Skin epidermis (tissue), 12 donors: ENCODE measurements at regions not wholly inside any gene's neighbourhood (a gene's known extent, or its start where the extent isn't known, plus 50 kb on each side); places are given as distances from the start of the nearest gene placed in this dataset.
"Not testable (repeated sequence)": the region's sequence is repeated elsewhere in the genome, so short reads cannot be mapped to it uniquely, and the experiment has no call there.

Experiments
- H3K27ac ChIP-seq, 21 experiments: fragments of 200-600 bp; sonication (generic) in 11 of 21; one replicate each; pipeline ENCODE4 v1.5.0; 2020; ENCODE audit warnings: mild to moderate bottlenecking in 3 of 21, inconsistent platforms in 2 of 21, moderate library complexity in 2 of 21
- H3K4me3 ChIP-seq, 7 experiments: fragments of 200-600 bp; sonication (generic) in 2 of 7; one replicate each; pipeline ENCODE4 v1.5.0; 2020; ENCODE audit warnings: inconsistent platforms in 2 of 7, mild to moderate bottlenecking in 2 of 7, moderate library complexity in 1 of 7

DNA sequence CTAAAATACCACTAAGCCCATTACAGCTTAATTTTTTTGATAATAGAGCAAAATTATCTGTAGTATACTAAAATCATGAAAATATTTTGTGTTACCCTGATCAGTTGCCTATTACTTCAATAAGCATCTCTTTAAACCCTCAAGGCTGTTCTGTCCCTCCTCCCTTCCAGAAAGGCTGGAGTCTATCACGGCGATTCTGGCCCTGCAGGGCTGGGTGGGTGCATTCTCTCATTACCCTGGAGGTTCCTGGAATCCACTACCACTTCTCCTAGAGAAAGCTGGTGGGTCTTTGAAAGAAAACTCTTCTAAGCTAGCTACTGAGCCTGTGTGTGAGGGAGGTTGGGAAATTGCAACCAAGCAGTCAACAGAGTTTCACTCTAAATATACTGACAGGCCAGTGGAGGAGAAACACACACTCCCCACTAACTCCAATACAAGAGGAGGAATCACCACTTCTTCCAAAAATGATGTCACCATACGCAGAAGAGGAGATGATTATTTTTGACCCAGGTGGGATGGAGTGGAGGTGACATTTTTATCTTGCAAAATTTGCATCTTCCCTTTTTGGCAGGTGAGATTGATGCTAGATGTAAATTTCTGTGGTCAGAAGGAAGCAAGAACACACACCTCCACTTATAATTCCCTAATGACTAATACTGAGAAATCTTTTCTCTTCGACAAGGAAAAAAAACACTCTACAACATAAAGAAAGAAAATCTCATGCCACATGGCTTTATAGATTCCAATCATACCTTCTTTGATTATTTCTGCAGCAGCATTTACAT is 182.3 kb upstream of the PHACTR1 start:
- H3K4me3 ChIP-seq: no peak overlapping the region
- no peak overlapping the region for H3K27ac ChIP-seq

DNA sequence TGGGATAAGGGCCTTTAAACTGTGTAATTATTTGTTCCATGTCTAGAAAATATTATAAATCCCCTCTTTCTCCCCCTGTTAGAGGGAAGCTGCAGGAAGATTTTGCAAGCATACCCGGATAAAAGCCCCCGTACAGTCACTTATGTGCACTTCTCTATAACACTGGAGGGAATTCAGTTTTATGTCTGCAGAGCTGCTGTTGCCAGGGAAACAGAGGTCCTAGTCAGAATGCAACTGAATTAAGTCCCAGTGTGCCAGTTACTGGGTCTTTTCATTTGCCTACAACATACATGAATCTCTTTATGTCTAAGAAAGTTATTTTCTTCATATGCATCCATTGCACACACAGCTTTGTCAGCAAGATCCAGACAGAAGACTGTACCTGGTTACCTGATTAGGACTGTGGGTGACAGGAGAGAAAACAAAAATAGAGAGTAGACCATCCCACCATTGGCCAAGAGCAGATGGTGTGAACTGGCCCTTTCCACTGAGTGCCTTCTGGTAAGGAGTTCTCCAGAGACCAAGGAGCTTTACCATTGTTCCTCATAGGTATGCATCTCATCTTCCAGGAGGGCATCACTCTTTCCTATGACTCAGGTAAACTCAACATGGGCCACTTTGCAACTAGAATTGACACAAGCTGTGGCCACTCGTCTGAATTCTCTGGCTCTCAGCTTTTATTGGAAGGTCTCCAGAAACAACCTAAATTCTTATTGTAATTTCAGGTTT is 180.8 kb upstream of the PHACTR1 start:
- Histone ChIP-seq H3K27ac (no peak overlapping the region), H3K4me3 (no peak overlapping the region)

DNA sequence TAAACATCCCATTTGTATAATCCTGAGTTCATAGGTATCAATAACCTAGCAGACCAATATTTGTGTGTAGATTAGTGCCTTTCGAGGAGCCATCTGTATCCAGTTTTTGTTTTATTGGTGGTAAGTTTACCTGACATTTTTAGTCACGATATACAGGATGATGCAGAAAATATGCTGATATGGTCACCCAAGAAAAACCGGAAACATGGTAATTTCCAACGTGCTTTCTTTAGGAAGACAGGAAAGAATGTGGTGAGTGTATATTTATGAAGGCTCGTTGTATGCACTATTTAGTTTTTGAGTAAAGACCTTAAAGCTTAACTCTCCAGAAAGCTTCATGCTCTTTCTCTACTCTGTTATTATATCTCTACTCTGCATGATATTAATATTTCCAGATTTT is 180.2 kb upstream of the PHACTR1 start:
- Histone ChIP-seq H3K4me3 (no peak overlapping the region), H3K27ac (no peak overlapping the region)

DNA sequence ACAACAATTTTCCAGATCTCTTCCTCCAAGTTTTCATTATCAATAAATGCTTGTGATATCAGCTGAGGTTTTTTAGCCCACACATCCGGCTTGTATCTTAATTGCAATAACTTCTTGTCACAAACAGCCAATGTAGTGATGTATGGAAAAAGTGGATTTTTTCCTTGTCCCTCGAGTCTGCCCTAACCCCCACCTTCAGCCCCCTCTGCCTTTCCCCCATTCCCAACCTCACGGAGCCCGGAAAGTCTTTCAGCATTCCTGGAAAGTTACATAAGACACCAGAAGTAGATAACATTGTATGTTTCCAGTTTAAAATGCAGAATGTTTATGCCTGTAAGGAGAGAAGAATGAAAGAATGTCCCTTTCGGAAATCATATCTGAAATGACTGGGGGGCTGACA is 179.2 kb upstream of the PHACTR1 start:
- H3K27ac ChIP-seq: no peak overlapping the region
- no peak overlapping the region for H3K4me3 ChIP-seq

DNA sequence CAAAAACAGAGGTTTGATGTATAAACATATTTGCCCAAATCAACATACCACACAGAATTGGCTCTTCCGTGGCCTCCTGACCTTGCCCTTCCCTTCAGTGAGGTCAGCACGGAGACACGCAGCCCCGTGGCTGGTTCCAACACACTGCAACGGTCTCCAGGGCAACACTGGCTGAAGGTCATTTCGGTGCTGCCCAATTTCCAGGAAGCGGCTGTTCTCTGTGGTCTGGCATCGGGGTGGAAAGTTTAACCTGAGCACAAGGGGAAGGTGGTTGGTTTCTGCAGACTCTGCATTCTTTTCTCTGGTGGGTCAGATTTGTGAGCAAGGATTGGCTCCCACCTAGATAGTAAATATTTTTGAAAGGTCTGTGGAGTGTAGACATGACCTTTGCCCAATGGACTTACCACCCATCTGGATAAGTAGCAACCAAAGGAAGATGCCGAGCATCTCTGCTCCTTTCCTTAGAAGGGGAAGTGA is 177.6 kb upstream of the PHACTR1 start:
- Histone ChIP-seq H3K4me3 (no peak overlapping the region), H3K27ac (no peak overlapping the region)

DNA sequence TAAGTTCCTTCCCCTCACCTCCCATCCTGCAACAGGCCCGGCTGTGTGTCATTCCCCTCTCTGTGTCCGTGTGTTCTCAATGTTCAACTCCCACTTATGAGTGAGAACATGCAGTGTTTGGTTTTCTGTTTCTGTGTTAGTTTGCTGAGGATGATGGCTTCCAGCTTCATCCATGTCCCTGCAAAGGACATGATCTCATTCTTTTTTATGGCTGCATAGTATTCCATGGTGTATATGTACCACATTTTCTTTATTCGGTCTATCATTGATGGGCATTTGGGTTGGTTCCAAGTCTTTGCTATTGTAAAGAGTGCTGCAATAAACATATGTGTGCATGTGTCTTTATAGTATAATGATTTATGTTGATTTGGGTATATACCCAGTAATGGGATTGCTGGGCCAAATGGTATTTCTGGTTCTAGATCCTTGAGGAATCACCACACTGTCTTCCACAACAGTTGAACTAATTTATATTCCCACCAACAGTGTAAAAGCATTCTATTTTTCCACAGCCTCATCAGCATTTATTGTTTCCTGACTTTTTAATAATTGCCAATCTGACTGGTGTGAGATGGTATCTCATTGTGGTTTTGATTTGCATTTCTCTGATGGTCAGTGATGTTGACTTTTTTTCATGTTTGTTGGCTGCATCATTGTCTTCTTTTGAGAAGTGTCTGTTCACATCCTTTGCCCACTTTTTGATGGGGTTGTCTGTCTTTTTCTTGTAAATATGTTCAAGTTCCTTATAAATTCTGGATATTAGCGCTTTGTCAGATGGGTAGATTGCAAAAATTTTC is 174.1 kb upstream of the PHACTR1 start:
- H3K4me3 ChIP-seq, H3K27ac ChIP-seq: not testable (repeated sequence)

DNA sequence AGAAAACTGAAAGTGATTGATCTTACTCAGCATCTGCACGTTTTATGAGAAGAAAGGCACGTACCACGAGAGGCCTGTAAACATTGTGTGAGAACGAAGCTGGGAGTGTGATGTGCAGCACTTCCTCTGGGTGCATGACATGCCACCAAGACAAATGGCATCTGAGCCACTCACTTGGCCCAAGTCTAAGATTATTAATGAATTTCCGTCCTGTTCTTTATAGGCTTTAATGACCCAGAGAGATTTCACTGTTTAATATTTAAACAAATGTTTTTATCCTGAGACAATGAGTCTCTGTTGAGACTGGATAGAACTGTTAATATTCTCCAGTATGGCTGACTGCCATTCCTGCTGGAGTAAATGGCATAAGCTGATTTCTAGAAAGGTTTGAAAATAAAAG is 172.6 kb upstream of the PHACTR1 start:
- H3K27ac ChIP-seq: no peak overlapping the region

DNA sequence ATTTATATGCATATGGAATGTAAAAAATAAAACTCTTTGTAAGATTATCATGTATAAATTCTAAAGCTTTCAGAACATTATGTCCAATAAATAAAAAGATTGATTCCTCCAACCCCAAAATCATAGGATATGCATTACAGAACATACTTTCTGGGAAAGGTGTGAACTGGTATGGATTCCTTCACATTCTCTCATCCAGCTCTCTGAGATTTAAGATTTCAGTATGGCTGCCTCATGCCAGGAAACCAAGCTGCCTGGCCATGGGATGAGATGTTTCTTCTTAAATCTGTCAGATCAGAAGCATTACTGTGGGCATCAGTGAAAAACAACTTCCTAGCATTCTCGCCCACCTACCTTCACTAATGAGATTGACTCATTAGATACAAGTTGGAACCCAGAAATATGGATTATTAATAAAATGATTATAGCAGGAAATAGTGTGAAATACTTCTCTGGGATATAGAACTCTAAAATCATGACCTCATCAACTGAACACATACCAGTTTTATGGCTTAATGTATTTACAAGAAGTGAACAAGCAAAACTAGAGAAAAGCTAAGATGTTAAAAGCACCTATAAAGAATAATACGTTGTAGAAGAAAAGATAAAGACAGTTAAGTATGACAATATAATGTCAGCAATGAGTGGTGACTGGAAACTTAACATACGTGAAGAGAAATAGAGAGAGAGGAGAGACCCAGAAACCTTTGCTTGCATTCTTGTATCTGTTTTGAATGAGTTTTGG is 171.6 kb upstream of the PHACTR1 start:
- Histone ChIP-seq H3K27ac (no peak overlapping the region), H3K4me3 (no peak overlapping the region)

More for the DNA sequence above, 172.6 kb upstream of the PHACTR1 start:
- no peak overlapping the region for H3K4me3 ChIP-seq

DNA sequence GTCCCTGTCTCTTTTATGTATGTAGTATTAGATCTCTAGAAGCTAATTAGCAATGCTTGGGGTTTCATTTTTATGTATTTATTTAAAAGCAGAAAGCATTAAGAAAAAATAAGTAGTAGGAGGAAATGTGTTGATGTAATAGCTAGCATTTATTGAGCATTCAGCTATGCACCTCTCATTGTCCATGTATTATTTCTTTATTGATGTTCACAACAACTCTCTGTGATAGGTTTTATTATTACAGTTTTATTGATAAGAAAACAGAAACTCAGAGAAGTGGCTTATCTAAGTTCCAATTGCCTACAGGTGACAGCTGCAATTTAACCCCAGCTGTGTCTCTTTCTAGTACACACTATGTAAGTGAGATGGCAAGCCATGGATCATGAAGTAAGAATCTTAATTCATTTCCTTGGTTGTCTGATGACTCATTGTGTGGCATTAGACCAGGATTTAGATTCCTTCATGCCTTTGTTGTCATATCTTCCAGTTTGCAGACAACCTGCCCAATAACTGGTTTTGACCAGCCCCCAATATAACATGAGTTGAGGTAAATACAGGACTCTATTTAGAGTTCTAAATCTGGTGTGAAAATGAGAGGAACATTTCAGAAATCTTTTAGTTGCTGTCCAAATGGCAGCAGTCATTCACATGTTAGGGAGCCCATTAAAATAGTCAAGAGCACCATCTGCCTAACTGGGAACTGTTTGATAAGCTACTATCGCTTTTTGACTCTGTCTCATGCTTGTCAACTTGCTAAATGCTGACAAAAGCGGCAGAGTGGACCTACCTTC is 170.8 kb upstream of the PHACTR1 start:
- no peak overlapping the region for H3K4me3 ChIP-seq
- H3K27ac ChIP-seq: no peak overlapping the region

DNA sequence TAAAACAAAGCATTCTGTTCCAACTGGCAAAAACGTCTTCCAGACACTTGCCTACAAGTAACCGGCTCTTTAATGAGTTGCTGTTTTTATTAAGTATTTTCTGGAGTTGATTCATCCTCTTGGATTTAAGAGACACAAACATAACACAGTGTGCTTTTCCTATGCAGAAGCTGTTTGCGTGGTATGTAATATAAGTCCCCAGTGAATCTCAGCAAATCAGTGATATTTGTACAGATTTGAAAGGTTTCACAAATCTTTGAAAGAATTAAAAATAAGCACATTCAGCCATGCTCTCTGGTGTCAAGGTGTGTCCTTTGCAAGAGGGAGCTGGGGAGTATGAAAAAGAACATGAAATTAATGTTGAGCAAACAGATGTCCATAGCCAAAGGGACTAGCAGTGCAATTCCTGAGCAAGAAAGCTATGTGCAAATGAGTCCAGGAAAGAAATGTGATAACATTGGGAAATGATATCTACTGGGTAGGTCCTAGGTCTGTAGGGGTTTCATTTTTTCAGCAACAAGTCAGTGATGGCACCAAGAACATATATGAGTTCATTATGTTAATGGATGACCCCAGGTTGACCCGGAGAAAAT is 170.1 kb upstream of the PHACTR1 start:
- Histone ChIP-seq H3K4me3 (no peak overlapping the region), H3K27ac (no peak overlapping the region)

DNA sequence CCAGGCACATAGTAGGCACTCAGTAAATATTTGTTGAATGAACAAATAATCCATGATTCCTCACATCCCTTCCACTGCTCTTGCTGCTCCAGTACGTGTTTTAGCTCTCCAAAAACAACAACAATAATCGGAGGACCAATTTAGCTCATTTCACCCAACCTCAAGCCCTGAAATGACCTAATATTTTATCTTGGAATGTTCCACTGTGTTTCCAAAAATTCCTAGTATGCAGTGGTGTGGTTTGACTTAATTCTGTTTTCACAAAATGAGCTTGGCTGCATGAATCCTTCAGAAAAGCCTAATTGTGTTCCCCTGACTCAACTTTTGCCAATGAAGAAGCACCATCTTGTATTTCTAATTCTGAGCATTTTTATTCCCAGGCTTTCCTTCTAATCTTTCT is 168.0 kb upstream of the PHACTR1 start:
- Histone ChIP-seq H3K4me3 (no peak overlapping the region), H3K27ac (peak overlapping the region in 1 of 21 experiments; percentile 44)

DNA sequence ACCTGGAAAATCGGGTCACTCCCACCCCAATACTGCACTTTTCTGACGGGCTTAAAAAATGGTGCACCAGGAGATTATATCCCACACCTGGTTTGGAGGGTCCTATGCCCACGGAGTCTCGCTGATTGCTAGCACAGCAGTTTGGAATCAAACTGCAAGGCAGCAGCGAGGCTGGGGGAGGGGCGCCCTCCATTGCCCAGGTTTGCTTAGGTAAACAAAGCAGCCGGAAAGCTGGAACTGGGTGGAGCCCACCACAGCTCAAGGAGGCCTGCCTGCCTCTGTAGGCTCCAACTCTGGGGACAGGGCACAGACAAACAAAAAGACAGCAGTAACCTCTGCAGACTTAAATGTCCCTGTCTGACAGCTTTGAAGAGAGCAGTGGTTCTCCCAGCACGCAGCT is 167.1 kb upstream of the PHACTR1 start:
- H3K4me3 ChIP-seq: not testable (repeated sequence)
- H3K27ac ChIP-seq: peak overlapping the region in 2 of 21 experiments; percentile 5 to 44

DNA sequence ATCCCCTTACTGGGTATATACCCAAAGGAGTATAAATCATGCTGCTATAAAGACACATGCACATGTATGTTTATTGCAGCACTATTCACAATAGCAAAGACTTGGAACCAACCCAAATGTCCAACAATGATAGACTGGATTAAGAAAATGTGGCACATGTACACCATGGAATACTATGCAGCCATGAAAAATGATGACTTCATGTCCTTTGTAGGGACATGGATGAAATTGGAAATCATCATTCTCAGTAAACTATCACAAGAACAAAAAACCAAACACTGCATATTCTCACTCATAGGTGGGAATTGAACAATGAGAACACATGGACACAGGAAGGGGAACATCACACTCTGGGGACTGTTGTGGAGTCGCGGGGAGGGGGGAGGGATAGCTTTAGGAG is 161.7 kb upstream of the PHACTR1 start:
- not testable (repeated sequence) for H3K27ac ChIP-seq, H3K4me3 ChIP-seq

DNA sequence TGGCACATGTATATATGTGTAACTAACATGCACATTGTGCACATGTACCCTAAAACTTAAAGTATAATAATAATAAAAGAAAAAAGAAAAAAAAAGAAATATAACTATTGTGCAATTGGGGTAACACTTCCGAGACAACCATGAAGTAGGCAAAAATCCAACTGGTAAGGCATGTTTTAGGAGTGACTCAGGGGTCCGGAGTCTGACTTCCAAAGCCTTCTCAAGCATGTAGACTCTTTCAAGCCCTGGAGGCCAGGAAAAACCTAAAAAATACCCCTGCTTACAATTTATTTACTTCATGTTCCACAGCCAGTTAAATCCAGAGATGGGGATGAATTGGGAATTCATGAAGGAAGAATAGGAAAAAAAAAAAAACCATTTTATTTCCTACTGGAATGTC is 161.3 kb upstream of the PHACTR1 start:
- no peak overlapping the region for H3K4me3 ChIP-seq

DNA sequence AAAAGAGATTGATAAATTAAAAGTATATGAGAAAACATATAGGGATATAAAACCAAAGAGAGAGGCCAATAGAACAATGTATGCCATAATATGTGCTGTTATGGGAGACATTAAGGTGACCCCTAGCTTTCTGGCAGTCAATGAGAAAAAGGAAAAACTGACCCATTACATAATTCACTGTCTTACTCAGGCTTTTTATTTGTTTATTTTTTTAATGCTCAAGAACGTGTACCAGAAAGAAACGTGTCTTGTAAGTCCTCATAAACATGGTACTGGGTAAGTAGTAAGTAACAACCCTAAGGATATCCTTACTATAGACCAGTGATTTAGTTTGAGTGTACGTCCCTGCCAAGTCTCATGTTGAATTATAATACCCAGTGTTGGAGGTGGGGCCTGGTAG is 160.8 kb upstream of the PHACTR1 start:
- Histone ChIP-seq H3K27ac (no peak overlapping the region), H3K4me3 (no peak overlapping the region)

More for the DNA sequence above, 161.3 kb upstream of the PHACTR1 start:
- no peak overlapping the region for H3K27ac ChIP-seq

DNA sequence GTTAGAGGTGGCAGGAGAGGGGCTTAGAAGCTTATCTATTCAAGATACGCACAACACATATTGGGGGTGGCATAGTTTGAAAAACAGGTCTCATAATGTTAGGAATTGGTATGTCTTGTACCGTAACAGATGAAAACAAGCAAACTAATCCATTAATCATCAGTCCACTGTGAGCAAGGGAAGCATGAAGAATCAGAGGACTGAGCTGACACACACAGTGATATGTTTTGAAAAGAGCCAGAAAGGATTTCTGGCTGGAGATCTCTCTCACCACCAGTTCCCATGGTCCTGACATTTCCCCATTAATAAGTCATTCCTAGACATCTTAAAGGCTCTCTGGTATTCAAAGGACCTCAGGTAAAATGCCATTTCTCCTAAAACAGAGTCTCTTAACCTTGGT is 158.8 kb upstream of the PHACTR1 start:
- Histone ChIP-seq H3K4me3 (no peak overlapping the region), H3K27ac (no peak overlapping the region)

DNA sequence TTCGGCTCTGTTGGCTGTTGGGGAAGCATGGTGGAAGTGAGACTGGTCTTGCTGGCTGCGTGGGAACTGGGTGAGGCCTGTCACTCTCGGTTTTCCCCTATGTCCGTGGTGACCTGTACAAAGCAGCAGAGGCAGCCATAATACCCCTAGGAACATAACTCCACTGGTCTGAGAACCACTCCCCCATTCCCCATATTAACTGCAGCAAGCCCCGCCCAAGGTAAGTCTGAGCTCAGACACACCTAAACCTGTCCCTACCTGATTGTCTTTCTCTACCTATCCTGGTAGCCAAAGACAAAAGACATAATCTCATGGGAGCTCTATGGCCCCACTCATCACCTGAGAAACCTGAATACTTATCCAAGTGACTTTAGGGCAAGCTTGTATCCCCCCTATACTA is 156.3 kb upstream of the PHACTR1 start:
- no peak overlapping the region for H3K27ac ChIP-seq
- no peak overlapping the region for H3K4me3 ChIP-seq

DNA sequence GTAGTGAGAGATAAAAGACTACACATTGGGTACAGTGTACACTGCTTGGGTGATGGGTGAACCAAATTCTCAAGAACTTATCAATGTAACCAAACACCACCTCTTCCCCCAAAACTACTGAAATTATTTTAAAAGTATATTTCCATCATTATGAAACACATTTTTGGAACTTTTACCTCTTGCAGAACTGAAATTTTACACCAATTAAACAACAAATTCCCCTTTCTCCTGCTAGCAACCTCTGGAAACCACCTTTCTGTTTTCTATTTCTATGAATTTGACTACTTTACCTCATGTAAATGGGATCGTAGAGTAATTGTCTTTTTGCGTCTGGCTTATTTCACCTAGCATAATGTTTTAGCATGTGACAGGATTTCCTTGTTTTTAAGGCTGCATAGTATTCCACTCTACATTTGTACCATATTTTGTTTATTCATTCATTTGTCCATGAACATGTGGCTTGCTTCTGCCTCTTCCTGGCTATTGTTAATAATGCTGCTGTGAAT is 149.9 kb upstream of the PHACTR1 start:
- H3K27ac ChIP-seq: no peak overlapping the region

More for the DNA sequence above, 149.9 kb upstream of the PHACTR1 start:
- H3K4me3 ChIP-seq: no peak overlapping the region
